Hematopoietic multipotent progenitor cell treated with erythropoietin and hydrocortisone succinate and interleukin-3 and kit ligand, for 15 days (in vitro differentiated cells): ENCODE measurements at regions not wholly inside any gene's neighbourhood (a gene's known extent, or its start where the extent isn't known, plus 50 kb on each side); places are given as distances from the start of the nearest gene placed in this dataset.

ENCODE experiments used
- DNase-seq: peaks from one replicate; pipeline ENCODE4 v3.0.0-alpha.2; 2015; ENCODE audit warnings: low spot score

DNA sequence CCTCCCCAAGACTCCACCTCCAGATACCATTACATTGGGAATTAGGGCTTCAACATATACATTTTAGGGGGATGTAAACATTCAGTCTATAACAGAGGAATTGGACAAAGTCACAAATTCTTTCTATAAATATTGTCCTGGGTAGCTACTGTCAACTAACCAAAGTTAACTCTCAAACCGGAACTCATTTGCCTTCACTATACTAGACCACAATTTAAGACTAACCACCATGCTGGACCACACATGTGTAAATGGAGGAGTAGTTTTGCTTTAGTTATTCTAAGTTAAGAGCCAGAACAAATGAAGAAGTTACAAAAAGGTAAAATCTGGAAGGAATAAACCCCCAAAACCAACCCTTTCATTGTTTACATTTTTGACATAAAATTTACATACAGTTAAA, 222.8 kb downstream of the NDFIP2 start:
- no peak for DNase-seq

DNA sequence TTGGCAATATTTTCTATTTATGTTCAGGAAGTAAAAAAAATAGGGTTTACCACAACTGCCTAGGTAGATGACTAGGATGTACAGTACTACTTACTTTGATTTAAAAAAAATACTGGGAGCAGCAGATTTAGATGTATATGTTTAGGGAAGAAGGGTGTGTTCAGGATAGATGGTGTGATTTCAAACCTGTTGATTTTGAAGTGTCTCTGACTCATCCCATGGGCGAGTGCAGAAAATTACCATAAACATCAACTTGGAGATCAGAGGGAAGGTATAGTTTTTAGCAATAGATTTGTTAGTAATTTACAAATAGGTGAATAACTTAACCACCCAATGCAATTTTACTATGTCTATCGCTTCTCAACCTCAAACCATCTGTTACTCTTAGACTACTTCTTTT, 214.8 kb downstream of the NDFIP2 start:
- no peak for DNase-seq

DNA sequence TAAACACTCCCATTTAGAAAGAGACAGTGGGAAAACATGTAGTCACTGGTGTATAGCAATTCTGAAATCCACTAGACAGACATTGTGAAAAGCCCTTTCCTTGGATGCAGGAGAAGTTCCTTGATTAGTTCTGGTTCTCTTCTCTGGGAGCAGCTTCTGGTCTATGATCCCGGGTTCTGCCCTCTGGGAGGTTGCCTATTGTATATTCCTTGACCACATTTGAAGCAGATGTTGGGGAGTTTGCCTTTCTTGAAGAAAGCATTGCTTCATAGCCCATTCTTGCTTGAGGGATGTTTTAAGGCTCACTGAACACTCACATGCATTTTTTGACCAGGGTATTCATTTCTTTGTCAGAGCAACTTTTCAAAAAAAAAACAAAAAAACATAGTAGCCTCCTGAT, 211.9 kb downstream of the NDFIP2 start:
- no peak for DNase-seq

DNA sequence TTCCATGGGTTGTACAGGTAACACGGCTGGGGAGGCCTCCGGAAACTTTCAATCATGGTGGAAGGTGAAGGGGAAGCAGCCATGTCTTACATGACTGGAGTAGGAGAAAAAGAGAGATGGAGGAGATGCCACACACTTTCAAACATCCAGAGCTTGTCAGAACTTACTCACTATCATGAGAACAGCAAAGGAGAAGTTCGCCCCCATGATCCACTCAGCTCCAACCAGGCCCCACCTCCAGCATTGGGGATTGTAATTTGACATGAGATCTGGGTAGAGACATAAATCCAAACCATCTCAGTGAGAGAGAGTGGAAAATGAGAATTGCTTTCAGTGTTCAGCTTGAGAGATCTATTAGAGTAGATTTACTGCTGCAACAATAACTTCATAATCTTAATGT, 210.9 kb downstream of the NDFIP2 start:
- no peak for DNase-seq

DNA sequence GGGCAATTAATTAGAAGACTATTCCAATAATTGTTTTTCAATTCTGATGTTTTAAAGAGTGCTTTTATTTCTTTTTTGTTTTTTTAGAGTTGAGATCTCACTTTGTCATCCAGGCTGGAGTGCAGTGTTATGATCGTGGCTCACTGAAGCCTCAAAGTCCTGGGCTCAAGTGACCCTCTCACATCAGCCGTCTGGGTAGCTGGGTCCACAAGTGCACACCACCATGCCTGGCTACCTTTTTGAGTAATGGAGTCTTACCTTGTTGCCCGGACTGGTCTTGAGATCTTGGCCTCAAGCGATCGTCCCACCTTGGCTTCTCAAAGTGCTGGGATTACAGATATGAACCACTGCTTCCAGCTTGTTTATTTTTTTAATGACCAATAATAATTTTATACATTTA, 207.8 kb downstream of the NDFIP2 start:
- no peak for DNase-seq

DNA sequence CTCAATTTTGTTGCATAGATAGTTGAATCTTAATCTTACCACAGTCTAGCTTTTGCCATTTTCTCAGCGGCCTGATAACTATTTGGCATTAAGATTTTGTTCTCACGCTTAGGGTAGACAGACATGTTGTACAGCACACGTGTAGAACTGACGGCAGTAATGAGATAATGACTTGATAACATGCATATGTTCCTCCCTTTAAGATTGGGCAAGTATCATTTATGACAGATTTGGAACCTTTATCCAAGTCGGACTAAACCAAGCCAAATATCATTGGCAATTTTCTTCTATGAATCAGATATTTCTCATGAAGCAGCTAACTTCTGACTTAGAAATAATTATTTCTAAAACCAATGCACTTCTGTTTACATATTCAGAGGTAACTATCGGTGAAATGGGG, 205.5 kb downstream of the NDFIP2 start:
- no peak for DNase-seq

DNA sequence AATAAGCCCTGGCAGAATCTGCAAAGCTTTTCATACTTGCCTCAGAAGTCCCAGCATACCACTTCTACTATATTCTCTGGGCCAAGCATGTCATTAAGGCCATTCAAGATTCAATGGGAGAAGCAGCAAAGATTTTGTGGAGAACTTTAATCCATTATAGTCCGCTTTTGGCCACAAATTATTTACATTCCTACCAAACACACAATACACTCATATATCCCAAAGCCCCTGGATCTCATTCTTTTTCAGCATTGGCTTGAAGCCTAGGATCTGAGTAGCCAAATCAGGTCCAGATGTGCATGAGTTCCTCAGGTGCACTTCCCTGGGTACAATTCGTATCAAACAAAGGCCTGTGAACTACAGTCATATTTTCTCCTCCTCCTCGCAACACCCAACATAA, 203.4 kb downstream of the NDFIP2 start:
- no peak for DNase-seq

DNA sequence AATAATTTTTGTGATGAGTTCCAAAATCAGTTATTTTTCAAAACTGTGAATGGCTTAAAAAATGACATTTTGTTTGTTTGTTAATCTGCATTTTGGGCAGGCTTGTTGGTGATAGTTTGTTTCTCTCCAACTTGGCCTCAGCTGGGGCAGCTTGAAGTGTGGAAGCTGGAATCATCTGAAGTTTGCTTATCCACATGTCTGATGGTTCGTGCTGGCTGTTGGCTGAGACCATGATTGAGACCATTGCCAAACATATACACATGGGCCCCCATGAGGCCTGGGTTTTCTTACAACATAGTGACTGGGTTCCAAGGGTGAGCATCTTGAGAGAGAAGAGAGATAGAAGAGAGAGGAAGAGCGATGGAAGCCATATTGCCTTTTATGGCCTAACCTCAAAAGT, 201.2 kb downstream of the NDFIP2 start:
- DNase-seq: no peak

DNA sequence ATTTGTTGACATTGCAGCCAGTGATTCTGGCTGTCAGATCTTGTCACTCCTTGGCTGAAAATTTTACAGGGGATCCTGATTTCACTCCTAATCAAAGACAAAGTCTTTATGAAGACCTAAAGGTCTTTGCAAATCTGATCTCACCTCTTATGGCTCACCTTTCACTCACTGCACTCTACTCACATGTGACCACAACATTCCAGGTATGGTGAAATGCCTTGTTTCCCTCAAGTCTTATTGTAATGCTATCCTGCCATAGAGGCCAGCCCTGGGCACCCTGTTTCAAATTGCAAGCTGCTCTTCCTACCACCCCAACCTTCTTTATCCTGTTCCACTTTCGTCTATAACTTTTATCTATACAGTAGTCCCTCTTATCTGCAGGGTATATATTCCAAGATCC, 200.1 kb downstream of the NDFIP2 start:
- no peak for DNase-seq

DNA sequence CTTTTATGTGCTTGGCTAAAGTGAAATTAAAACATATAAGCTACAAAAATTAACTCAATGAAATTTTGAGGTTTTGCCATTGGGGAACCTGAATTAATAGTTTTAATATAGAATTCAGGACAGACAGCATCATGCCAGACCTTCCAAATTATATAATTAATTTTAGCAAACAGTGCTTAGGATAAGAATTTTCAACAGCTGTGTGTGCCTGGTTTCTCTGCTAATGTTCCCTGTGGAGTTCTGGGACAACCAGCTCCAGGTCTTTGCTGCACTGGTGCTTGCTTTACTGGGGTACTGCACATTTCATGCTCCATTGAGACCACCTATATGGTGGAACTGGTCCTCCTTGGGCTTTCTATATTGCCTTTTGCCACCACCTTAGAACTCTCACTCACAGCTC, 199.5 kb downstream of the NDFIP2 start:
- no peak for DNase-seq

DNA sequence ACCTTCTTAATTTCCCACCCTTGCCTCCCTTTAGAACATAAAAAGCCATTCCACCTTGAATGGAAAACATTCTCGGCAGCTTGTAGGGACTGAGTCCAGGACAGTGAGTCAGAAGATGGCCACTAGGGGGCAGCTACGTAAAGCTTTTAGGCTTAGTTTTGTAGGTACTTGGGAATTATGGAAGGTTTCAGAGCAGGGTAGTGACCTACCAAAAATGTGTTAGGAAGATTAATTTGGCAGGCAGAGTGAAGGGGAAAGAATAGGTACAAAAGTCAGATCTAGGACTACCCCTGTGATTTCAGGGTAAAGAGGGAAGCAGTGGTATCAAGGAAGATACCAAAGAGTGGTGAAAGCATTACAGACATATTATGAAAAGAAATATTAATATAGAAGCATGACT, 198.4 kb downstream of the NDFIP2 start:
- peak; percentile 36 for DNase-seq

DNA sequence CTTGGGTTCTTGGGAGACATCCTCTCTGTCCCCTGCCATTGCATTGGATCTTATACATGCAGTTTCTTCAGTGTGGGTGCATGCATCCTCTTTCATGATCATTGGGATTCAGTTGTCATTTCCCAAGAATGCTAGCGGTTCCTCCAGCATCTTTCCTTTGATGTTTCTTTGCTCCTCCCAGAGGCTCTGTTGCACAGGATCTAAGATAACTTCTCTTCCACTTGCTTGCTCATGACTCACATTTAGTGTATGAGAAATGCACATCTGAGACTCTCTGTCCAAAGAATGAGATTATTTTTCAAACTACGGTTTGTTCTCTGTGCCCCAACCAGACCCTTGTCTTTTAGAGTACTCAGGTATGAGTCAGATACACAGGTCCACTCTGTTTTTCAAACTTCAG, 197.1 kb downstream of the NDFIP2 start:
- no peak for DNase-seq

DNA sequence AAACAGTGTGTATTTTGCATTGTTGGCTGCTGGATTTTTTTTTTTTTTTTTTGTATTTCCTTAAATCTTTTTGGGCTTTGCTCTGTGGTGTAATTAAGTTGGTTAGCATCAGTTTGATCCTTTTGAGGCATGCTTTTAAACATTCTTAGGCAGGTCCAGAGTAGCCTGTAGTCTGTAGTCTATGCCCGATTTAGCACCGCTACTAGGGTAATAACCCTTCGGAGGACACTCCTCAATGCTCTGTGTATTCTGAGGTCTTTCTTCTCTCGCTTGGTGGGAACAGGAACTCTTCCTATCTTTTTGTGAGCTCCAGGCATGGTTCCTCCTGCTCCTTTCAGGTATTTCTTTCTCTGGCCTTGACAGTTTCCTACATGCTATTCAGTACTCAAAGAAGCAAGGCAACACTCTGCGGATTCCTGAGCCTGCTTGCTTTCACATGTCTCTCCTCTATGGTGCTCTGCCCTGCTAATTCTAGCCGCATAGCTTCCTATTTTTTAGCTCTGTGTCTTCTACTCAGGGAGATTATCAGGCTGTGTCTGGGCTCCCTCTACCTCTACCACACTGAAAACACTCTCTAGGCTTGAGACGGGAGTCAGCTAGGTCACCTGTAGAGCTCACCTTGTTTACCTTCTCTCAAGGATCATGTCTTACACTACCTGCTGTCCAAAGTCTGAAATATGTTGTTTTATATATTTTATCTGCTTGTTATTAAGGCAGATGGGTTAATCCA, 195.1 kb downstream of the NDFIP2 start:
- no peak for DNase-seq

DNA sequence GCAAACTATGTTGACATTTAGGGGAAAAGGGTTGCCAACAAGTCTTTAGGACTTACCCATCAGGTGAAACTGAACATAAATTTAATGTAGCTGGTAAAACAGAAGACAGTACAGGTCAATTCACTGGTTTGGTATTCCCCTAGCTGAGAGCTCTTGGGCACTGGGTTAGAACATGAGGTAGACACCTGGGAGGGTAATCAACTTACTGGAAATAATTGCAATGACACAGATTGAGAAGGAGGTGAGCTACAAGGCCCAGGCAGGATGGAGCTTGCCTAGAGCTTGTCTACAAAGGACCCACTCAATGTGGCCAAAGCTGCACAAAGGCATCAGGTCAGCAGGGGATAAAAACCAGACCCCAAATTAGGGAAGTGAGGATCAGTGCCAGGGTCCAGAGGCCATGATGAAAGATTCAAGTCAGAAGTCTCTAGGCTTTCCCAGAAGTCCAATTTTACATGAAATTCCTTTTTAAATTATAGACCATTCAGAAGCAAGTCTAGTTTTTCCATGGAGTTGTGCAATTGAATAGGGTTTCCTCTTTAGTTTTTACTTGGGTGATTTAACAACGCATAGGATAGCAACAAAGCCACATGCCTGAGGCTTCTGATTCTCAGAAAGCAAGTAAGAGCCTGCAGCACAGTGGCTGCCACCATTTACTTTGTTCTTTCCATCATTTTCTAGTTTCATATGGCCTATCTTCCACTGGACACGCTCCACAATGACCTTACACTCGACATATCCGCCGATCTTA, 194.0 kb downstream of the NDFIP2 start:
- no peak for DNase-seq

DNA sequence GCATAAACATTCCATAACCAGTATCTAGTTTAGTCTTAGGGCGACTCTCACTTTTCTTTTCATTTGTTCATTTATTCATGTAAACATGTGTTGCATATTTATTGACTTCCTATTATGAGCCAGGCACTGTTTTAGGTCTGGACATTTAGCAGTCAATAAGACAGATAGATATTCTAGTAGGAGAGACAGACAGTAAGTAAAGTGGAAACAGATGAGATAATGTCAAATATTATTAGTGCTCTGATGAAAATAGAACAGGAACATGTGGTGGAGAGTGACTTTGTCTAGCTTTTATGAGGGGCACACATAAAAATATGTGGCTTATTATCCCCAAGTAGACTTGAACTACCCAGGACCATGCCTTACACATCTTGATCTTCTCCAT, 193.0 kb downstream of the NDFIP2 start:
- DNase-seq: no peak

DNA sequence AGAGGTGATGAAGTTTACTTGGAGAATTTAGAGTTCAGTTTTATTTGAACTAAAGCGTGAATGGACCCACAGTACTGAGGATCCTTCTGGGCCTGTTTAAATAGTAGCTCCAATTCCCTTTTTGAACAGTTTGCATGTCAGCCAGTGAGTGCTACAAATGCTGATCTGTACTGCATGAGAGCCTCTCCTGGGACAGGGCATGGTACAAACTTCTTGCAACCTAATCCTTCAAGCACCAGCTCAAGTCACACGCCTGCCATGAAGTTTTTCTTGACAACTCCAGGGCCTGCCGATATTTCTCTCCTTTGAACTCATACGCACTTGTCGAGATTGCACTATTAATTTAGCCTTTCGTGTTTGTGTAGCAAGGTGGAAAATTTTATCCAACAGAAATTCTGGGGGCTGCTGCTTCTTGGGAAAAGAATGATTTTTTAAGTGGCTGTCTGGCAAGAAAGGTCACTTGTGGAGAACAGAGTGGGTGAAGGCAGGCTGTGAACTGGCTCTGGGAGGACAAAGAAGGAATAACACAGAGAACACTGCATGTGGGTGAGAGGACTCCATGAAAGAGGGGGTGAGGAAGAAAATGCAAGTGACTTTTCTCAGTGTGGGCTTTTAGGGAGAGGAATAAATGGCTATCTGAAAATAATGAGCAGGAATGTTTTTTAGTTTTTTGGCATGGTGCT, 192.5 kb downstream of the NDFIP2 start:
- no peak for DNase-seq

DNA sequence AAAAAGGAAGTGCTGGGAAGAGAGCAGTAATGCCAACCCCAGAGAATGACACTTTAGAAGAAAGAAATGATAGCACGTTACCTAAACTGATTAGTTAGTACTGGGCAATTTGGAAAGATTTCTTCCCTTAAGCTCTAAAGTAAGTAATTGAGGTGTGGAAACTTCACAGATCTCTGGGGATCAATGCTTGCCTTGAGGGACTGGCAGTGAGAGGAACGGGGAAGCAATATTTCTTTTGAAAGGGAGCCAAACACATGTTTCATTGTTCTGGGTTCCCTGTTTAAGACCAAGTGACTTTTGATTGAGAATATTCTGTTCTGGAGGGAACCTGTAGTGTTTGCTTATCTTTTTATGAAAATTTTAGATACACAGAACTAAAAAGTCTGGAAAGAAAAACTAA, 190.5 kb downstream of the NDFIP2 start:
- no peak for DNase-seq

DNA sequence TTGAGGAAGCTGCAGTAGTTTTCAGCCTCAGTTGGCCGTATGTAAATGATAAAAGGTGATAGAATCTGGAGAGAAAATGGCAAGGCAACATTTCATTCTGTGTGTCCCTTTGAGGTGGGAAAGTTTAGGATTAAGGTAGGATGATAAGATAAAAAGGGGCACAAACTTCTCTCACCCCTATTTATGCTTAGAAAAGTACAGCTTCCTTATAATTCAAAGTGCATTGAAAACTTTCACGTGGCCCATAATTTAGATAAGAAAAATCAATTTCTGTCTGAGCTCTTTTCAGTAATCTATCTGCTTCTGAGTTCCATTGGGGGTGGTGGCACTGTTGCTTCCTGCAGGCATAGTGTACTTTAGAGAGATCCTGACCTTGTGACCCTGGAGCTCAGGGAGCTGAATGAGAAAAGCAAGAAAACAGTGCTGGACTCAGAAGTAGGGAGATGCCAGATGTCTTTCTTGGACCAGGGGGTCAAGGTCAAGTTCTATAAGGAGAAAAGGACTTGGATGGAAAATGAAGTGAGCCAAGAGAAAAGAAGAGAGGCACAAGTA, 187.3 kb downstream of the NDFIP2 start:
- DNase-seq: no peak

DNA sequence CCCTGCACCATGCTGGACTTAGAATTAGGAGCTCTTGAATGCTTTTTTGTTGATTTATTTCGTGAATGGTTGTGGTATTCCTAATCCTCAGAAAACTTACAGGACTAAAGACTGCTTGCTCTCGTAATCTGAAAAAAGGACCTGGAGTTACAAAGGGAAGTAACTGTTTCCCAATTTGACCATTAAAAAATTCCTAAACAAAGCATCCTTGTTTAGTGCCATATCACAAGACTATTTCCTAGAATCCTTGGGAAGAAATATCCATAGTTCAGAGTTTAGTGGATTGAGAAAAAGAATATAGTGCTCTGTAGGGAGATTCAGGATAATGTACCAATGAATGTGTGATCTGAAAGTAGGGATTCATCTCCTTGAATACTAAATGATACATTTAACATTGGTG, 186.8 kb downstream of the NDFIP2 start:
- no peak for DNase-seq

DNA sequence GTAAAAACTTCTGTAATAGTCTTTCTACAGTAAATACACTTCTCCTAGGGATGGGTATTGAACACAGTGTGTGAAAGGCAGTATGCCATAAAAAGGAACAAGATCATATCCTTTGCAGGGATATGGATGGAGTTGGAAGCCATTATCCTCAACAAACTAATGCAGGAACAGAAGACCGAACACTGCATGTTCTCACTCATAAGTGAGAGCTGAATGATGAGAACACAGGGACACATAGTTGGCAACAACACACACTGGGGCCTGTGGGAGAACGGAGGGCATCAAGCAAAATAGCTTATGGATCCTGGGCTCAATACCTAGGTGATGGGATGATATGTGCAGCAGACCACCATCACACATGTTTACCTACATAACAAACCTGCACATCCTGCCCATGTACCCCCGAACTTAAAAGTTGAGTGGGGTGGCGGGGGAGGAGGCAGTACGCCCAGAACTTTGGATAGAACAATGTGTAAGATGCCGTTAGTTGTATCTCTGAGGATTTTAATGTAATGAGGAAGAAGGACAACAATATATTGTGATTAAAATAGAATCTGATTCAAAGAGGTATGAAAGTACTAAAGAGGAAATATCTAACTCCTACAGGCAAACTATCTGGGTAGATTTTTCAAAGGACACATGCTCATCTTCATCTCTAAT, 183.2 kb downstream of the NDFIP2 start:
- no peak for DNase-seq

DNA sequence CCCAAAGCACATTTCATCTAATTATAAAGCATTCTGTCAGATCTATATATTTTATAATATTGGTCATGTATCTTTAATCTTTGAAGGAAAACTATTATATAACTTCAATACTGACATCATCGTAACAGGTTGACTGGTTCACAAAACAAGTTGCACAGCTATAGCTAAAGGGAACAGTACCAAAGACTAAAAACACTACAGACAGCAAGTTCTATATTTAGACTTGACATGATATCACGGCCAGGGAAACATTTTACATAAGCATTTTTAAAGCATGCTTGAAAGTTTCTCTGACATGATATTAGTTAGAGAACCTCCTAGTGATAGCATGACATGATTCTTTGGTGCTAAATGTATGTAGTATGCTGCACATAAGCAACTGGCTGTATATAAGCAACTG, 182.5 kb downstream of the NDFIP2 start:
- DNase-seq: no peak

DNA sequence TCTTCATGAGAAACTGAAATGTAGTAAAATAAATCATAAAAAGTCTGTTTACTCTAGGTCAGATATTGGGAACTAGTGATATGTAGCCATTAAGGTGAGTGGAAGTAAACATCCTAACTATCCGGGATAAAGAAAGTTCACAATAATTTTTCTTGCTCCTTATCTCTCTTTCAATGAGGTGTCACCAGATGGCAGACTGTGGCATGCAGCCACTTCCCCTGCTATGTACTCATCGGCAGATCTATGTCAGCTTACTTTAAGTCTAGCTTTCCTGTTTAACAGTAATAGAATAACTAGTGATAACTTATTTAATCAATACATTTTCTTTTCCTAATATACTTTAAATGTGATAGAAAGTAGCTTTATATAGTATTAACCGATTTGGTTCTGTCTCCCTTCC, 181.9 kb downstream of the NDFIP2 start:
- DNase-seq: no peak

DNA sequence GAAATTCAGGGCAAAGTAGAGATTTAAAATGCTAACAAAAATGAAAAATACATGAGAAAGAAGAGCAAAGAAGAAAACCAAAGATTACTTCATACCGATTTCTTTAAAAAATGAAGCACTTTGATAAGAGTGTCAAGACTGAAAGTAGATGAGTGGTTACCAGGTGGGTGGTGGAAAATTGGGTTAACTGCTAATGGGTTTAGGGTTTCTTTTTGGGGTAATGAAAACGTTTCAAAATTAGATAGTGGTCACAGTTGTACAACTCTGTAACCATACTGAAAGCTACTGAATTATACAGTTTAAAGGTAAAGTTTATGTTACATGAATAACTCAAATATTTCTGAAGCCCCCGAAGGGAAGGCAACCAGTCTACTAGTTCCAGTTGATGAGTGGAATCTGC, 179.4 kb downstream of the NDFIP2 start:
- DNase-seq: no peak
